GM19455 (cell line): ENCODE measurements at regions not wholly inside any gene's neighbourhood (a gene's known extent, or its start where the extent isn't known, plus 50 kb on each side); places are given as distances from the start of the nearest gene placed in this dataset.

Experiments
- ATAC-seq: cut with Tn5 transposase; IDR thresholded peaks from one replicate; pipeline ENCODE4 v1.9.1; 2021; ENCODE audit not compliant: unreplicated experiment

DNA sequence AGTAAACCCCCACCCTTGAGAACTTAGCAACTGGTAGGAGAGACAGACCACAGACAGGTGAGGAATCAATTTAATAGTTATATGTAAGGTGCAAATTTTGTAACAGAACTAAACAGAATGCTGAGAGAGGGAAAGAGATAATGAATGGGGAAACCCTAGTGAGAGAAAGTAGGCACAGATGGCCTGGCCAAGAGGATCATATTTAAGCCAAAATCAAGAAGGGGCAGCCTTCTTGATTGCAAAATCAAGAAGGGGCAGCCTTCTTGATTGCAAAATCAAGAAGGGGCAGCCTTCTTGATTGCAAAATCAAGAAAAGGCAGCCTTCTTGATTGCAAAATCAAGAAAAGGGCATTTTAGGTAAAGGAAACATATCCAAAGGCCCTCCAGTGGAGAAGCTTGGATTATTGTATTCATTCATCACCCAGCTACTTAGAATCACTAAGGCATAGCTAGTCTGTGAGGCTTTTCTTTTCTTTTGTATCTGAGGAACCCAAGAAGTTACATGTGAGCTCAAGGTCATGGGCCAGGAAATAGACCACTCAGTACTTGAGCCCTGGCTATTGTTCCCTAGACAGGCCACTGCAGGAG is 190.6 kb downstream of the CYLD start:
- ATAC-seq = no peak

DNA sequence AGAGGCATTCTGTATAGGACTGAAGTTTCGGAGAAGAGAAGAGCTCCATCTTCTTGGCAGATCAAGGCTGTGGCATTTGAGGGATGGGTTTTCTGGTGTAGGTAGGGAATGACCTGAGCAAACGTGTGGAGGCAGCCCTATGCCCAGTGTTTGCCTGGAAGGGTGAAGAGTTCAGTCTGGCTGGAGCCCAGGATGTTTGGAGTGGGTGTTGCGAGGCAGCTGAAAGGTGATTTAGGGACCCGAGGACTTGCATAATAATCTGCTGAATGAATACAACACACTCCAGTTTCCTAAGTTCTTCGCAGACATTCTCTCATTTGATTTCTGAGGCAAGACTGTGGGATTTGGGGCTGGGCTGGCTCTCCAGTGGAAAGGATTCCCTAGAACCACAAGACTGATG is 186.2 kb downstream of the CYLD start:
- ATAC-seq = no peak

DNA sequence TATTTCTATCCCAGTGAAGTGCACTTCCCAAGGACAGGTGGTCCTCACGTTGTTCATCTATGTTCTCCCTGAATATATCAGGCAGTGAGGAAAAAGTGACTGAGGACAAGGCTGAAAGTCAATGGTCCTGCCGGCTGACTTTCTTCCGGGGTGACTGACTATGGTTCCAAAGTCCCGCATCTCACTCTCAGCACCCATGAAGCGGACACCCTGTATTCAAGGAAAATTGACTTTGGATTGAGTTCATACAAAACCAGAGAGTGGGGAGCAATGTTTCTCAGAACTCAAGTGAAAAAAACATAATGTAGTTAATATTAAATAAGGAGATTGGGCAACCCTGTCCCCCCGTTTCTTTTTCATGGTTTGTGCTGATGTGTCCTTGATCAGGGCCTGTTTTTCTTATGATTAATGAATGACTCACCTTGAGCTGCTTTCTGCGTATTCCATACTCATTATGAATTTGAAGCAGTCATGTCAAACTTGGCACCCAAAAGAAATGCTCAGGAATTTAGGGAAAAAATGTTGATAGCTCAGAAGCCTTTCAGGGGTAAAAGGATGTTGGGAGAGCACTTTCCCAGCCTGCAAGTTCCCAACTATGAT is 184.0 kb downstream of the CYLD start:
- ATAC-seq = no peak

DNA sequence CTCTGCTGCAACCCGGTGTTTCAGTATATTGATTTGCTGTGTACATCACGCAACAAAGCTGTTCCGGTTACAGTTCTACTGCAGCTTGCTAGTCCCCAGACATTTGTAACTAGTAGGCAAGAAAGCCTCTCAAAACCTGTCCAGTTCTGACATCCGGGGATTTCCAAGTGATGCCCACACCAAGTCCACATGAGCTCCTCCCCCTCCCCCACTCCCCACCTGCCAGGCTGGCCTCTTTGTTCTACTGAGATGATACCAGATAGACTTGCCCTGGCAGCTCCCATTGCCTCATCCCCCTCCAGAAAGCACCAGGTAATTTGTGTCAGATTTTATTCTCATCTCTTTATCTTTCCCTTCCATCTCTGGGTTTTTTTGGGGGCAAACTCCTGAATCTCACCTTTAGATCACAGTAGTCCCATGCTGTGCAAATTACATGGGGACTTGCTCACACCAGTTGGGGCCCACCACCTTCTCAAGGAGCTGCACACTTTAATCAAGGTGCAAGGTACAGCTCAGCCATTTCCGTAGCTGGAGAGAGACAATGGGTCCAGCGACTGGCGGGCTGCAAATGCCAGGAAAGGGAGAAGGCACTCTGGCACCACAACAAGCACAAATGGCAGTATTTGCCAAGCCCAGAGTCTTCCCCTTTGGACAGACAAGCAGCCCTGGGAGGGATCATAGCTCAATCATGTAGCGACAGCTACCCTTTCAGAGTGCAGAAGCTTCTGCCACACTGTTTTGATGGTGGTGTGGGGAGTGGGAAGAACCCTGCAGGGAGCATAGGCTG is 183.1 kb downstream of the CYLD start:
- no peak for ATAC-seq

DNA sequence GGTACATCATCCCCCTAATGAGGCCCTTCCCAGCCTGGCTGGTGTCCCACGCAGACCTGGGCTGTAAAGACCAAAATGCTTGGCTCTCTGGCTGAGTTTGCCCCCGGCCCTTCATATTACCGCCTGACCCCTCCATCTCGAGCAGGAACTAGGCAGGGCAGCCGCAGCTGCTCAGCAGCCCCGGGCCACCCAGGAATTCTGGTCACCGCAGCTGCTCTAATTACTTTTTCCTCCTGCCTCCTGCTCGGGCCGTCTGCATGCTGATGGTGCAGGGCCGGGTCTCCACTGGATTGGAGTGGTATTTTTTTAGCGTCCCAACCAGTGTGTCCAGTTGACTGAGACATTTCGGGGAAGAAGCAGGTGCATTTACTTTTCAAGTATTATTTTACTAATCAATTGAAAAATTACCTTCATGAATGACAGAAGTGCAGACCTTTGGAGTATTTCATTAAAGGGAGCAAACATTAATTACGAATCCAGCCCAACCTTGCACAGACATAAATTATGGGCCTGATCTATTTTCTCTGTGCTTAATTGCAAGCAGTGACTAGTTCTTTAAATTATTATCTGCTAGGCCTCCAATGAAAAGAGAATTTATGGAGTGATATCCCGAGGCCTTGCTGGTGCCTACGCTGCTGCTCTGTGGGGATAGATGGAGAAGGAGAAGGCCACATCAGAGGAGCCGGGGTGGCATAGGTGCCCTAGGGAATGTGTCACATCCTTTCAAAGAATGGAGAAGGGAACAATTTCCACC is 176.2 kb downstream of the CYLD start:
- no peak for ATAC-seq

DNA sequence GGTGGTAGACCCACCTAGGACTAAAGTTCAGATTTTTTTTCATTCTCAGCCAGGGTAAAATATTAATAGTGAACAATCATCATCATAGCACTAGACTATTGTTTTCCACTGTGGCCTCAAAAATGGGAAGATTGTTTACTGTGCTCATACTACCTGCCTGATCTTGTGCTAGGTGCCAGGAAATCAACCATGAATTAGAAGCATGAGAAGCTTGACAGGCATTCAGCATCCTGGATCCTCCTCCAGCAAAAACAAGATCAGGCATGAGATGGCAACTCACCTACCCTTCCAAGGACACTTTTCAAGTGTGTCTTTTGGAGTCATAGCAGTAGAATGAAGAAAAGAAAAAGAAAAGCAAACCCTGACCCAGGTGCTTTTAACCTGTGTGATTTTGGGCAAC is 174.2 kb downstream of the CYLD start:
- no peak for ATAC-seq

DNA sequence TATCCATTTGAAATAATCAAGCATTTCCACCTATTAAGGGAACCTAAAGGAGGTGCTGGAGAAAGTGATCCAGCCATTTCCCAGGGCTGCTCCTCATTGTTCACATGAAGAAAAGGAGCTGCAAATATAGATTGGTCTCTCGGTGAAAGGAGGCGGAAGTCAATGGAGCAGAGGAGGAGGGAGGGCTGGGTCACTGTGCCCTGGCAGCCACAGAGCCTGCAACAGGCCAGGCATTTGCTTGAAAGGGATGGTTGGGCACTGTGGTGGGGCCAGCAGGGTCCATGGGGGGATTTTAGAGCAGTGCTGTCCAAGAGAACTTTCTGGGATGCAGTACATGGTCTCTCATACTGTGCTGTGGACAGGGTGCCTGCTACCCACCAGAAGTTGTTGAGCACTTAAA is 173.2 kb downstream of the CYLD start:
- no peak for ATAC-seq

DNA sequence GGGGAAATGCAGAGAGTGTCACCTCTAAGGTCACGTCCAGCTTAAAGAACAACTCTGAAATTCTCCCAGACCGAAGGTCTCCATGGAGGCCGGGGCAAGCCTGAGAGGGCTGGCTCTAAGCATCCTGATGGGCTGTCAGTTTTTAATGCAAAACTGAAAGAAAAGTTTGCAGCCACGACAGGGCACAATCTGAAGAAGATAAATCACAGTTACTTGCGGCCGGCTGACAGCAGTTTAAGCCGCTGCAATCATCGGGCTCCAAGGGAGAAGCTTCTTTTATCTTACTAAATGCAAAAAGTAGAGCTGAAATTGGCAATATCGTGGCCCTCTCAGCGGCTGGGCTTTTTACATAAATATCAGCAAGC is 168.8 kb downstream of the CYLD start:
- ATAC-seq = no peak

DNA sequence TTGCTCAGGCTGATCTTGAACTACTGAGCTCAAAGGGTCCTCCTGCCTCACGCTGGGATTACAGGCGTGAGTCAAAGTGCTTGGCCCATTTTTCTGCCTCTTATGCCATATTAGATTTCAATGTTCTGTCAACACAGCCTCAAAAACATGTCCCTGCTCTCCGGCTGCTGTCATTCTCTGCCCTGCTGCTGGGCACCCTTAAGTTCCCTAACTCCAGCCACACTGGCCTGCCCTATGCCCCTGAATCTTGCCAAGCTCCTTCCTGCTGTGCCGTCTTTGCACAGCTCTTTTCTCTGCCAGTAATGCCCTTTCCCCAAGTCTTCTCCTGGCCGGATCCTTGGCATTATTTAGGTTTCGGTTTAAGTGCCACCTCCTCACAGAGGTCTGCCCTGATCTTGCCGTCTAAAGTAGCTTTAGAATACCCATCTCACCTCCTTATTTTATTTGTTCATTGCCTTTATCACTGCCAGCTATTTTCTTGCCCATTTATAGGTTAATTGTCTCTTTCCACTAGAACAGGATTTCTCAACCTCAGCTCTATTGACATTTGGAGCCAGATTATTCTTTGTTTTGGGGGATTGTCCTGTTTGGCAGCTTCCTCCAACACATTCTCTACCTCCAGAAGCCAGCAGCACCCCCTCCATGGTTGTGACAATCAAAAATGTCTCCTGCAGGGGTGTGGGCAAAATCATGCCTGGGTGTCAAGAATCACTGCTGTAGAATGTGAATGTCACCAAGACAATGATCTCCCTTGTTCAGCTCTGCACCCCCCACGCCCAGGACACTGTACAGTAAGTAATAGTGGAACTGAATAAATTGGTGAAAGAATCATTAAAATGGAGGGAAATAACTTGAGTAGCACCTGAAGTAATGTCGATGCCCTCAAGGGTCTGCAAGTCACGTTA is 168.2 kb downstream of the CYLD start:
- ATAC-seq = no peak

DNA sequence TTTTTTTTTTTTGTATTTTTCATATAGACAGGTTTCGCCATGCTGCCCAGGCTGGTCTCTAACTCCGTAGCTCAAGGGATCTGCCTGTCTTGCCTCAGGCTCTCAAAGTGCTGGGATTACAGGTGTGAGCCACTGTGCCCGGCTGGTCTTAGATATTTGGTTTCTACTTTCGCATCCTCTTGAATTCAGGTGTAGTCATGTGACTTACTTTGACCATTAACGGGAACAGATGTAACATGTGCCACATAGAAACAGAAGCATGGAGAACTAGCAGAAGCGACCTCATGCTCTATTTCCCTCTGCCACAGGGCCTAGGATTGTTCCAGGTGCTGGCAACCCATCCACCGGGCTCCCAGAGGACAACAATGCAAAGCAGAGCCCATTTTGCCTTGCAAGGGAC is 166.6 kb downstream of the CYLD start:
- no peak for ATAC-seq

DNA sequence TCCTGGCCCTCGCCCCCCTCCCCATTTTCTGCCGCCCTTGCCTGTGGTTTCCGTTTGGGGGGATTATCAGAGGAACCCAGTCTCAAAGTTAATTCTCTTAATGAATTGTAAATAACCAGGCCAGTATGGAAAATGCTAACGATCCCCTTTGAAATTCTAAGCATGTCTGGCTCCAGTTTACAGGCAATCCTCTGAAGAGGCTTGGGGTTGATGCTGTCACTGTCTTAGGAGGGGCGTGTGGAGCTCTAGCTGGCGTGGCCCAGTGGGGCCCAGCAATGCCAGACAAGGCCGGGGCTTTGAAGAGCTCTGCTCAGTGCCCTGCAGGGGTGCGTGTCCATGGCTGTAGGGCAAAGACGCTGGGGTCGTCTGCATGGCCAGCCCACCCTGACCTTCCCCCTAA is 164.6 kb downstream of the CYLD start:
- no peak for ATAC-seq

DNA sequence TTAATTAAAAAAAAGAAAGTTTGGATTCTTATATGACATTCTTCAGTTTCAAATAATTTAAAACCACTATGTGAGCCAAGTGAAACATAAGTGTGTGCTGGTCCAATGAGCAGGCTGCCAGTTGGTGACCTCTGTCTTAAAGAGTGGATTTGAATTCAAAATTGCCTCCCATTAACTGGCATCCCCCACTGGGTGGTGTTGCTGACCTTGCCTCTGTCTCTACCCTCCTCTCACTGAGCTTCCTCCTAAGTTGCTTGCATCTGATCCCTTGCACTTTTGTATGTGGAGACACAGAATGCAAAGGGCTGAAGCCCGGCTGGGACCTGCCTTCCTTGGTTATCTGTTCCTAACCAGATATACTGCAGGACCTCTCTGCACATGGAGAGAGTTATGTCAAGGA is 160.6 kb downstream of the CYLD start:
- no peak for ATAC-seq

DNA sequence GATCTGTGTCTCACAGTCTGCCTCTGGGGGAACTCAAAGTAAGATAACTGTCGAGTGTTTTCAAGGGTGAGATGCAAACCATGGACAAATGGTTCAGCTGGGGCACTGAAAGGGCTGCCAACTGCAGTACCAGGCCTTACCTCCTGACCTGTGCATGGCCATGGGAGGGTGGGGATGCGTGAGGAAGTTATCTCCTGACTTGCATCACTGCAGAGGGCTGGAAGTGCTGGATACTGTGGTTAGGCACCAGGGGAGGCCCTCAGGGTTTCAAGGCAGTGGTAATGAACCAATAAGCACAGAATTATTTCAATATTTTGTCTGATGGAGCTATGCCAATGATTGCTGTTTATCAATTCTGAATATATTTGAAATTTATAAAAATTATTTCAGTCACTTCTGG is 159.2 kb downstream of the CYLD start:
- no peak for ATAC-seq

DNA sequence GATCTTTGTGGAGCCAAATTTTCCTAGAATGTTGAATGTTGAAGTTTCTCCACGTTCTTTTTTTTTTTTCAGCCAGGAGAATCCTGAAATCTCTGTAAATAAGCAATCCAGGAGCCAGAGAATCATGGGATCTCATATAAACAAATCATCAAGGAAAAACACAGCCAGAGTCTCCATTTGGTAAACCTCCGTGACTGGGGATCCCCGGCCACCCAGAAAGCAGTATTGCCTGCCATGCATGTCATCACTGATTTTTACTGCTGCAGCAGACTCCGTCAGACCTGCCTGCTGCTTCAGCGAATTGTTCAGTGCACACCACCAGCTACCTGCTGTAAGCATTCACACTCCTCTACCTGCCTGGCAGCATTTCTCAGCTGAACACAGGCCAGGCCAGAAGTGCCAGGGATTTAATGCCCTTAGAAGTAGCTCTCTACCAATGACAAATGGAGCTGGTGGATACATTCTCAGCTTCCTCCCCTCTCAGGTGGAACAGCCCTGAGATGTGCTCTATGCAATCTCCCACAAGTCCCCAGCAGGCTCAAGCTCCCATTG is 158.6 kb downstream of the CYLD start:
- no peak for ATAC-seq

DNA sequence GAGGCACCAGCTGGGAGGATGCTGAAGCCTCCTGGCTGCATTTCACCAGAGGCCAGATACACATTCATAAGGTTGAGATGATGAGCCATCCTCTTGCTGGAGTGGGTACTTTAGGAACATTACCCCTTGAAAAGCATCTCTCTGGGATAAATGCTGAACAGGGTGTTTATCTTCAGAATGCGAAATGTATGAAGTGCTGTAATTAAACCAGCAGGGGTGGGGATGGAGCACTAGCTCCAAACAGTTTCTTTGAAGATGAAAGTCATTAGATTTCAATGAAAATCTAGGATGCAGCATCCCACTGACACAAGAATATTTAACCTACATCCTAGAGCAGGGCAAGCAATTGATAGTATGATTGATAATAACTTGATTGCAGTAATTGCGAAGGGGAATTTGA is 158.1 kb downstream of the CYLD start:
- ATAC-seq = no peak

DNA sequence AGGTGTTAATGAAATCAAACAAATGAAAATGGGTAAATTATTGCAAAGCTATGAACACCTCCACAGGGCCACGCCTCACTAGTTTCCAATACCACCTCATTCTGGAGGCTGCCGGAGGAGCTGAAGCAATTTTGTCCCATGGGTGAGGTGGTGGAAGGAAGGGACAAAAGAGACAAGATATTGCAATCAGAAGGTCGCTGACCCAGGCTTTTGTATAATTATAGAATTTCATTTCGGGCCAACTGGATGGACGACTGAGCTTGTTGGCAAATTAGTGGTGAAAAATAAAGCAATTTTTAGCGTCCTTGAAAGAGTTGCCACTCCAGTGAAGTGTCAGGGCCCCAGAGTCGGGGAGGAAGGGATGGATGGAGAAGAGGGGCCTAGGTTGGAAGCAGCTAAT is 147.9 kb downstream of the CYLD start:
- no peak for ATAC-seq

DNA sequence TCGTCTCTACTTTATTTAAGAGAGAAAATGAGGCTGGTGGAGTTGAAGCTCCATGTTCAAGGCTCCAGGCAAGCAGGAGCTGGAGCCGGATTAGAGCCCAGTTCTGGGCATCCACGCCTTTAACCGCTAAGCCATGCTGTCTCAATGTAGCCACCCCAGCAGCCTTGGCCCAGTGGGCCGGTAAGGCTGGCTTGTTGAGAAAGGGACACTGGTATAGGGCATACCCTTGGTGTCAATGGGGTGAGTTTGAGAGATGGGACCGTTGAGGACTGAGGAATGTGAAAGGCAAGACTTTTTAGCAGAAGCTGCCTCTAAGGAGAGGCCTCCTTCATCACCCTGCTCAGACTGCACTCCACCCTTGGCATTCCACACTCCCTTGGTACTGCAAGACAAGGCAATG is 147.4 kb downstream of the CYLD start:
- no peak for ATAC-seq

DNA sequence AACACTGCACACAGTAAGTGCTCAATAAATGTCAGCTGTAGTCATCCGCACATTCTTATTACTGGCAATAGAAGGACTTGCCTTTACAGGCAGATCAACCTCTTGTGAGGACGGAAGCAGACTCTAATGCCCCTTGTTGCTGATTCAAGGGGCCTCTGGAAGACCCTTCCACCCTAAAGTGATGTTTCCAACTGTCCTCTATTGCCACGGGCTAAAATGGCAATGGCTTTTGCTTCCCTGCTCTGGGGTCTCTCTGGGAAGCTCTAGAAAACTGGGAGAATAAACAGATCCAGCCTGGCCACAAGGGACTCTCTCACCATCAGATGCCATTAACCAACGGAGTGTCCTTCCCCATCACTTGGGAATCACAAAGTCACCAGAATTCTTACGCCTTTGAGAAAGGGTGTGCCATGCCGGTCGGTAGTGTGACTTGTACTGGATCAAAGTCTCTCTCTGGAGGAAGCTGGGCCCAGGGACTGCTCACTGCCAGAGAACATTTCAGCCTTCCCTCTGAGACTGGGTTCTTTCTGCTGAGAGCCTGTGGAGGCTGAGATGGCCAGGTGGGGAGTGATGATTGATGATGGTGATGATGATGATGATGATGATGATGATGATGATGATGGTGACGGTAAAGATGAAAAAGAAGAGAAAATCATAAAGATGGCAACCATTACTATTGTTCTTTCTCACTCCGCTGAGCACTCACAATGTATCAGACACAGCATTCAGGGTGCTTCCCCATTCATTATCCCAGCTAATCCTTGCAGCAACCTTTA is 146.8 kb downstream of the CYLD start:
- ATAC-seq = no peak

DNA sequence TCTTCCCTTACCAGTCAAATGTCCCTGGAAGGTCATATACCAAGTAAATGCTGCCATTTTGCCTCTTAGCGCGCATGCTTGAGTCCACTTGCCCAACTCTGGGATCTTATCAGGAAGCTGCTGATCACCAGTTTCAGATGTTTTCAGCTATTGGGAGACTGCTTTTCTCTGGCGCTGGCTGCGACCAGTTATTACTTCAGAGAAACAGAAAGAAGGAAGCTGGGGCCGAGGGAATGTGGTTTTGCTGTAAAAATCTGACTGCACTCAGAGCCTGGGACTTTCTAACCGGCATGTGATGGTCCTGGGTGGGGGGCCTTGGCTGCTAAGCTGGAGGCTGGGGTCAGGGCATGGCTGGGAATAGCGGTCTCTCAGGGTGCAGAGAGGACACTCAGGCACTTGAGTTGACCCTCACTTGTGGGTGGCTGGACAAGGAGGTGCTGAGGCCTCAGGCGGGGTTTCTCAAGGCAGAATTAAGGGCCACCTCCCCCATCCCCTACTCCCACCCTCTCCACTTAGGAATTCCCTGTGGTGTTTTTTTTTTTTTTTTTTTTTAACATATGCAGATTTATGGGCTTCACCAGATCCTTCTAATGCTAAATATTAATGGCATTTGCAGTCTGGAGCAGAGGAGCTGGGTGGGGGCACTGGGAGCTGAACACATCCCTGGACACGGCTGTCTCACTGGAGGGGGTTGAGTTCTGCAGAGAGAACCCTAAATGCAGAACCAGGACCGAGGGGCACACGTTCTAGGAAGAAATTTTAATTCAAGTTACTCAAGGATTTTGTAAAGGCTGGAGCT is 145.8 kb downstream of the CYLD start:
- no peak for ATAC-seq
